Upper lobe of left lung (tissue), 4 donors: ENCODE measurements at regions not wholly inside any gene's neighbourhood (a gene's known extent, or its start where the extent isn't known, plus 50 kb on each side); places are given as distances from the start of the nearest gene placed in this dataset.

Experiments
- EP300 ChIP-seq, 4 donors: sonication (generic); formaldehyde crosslinking; IDR thresholded peaks; one replicate each; pipeline ENCODE4 v1.5.1; 2017; ENCODE audit warnings: antibody characterized with exemption in 4 of 4, control low read depth in 2 of 4
- POLR2A ChIP-seq, 4 donors: fragments of 450-650 bp; IDR thresholded peaks; one replicate each; pipeline ENCODE4 v1.5.1; 2016 to 2017; ENCODE audit warnings: antibody characterized with exemption in 4 of 4, mild to moderate bottlenecking in 2 of 4
- POLR2AphosphoS5 ChIP-seq, 2 donors: sonication (generic); formaldehyde crosslinking; IDR thresholded peaks; one replicate each; pipeline ENCODE4 v1.5.1; 2017; ENCODE audit warnings: antibody characterized with exemption in 2 of 2
- TF ChIP-seq, protein P1 (sequence below), 6 experiments: fragments of 450-650 bp in 4 of 6; fragments of 200-600 bp in 2 of 6; sonication (generic) in 2 of 6; IDR thresholded peaks; one replicate each; pipeline ENCODE4 v1.5.1; 2016 to 2019; ENCODE audit warnings: antibody characterized with exemption in 6 of 6

DNA sequence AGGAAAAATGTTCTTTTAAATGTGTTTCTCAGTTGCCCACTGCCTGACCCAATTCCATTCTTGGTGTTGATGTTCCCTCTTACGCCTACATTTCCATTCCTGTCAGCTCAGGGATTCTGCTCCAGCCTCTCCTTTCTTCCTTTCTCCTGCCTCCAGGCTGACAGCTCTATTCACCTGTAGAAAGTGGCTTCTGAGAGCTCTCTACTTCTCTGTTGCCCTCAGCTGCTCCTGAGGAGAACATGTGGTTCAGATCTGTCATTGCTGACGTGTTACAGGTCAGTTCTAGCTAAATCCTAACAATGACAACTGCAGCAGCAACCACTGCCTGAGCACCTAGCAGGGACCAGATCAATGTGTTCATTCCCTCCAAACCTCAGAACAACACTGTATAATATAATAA lies 144.9 kb upstream of the PLAAT1 start:
- TF ChIP-seq, protein P1, sequence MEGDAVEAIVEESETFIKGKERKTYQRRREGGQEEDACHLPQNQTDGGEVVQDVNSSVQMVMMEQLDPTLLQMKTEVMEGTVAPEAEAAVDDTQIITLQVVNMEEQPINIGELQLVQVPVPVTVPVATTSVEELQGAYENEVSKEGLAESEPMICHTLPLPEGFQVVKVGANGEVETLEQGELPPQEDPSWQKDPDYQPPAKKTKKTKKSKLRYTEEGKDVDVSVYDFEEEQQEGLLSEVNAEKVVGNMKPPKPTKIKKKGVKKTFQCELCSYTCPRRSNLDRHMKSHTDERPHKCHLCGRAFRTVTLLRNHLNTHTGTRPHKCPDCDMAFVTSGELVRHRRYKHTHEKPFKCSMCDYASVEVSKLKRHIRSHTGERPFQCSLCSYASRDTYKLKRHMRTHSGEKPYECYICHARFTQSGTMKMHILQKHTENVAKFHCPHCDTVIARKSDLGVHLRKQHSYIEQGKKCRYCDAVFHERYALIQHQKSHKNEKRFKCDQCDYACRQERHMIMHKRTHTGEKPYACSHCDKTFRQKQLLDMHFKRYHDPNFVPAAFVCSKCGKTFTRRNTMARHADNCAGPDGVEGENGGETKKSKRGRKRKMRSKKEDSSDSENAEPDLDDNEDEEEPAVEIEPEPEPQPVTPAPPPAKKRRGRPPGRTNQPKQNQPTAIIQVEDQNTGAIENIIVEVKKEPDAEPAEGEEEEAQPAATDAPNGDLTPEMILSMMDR (IDR thresholded peaks at IDR 0.05): no peak
- TF ChIP-seq POLR2A (IDR thresholded peaks at IDR 0.05): no peak
- no peak for TF ChIP-seq POLR2AphosphoS5 (IDR thresholded peaks at IDR 0.05)
- no peak for TF ChIP-seq EP300 (IDR thresholded peaks at IDR 0.05)
